Suprapubic skin (tissue), 3 donors: ENCODE measurements at regions not wholly inside any gene's neighbourhood (a gene's known extent, or its start where the extent isn't known, plus 50 kb on each side); places are given as distances from the start of the nearest gene placed in this dataset.

Source experiments
- CTCF ChIP-seq, 2 donors: fragments of 200-600 bp in 1 of 2; fragments of 450-650 bp in 1 of 2; sonication (generic) in 1 of 2; IDR thresholded peaks; one replicate each; pipeline ENCODE4 v1.5.1; 2016 to 2019; ENCODE audit warnings: antibody characterized with exemption in 2 of 2, mild to moderate bottlenecking in 1 of 2, moderate library complexity in 1 of 2
- EP300 ChIP-seq: sonication (generic); formaldehyde crosslinking; IDR thresholded peaks from one replicate; pipeline ENCODE4 v1.6.1; 2017; ENCODE audit warnings: antibody characterized with exemption

- TF ChIP-seq EP300 (no peak), CTCF (IDR thresholded peaks at IDR 0.05) (no peak)
Observed at GRCh38 chr4:31125061-31125460, 404.9 kb downstream of the PCDH7 start.
